ENCODE measurements at regions not wholly inside any gene's neighbourhood (a gene's known extent, or its start where the extent isn't known, plus 50 kb on each side); places are given as distances from the start of the nearest gene placed in this dataset.

DNA sequence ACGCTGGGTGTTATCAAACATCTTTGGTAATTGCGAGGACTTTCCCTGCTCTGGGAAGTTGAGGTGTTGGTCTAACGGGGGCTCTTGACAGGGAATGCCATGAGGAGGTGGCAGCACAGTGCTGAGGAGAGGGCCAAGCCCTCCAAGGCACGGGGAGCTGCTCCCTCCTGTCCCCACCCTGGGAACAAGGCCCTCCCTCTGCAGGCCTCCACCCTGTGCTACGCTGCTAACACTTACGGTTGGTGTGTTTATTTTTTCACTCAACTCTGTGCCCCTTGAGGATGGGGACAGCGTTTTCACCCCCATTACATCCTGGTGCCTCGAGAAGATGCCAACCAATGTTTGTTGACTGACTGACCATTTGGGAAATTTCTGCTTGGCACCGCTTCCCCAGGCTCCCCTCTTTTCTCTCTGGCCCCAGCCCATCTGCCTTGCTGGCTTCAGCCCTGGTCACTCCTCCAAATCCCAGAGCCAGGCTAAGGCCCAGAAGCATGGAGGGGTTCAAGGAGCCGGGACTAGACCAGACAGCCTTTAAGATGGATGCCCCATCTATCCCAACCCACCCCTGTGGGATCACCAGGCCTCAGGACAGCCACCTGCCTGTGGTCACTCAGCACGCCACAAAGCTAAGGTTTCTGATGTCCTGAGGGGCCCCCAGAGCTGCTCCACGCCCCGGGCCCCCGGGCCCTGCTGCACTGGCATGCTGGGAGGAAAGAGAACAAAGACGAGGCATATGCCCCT lies 125.7 kb downstream of the BARX1 start:
- TF ChIP-seq, protein P1, sequence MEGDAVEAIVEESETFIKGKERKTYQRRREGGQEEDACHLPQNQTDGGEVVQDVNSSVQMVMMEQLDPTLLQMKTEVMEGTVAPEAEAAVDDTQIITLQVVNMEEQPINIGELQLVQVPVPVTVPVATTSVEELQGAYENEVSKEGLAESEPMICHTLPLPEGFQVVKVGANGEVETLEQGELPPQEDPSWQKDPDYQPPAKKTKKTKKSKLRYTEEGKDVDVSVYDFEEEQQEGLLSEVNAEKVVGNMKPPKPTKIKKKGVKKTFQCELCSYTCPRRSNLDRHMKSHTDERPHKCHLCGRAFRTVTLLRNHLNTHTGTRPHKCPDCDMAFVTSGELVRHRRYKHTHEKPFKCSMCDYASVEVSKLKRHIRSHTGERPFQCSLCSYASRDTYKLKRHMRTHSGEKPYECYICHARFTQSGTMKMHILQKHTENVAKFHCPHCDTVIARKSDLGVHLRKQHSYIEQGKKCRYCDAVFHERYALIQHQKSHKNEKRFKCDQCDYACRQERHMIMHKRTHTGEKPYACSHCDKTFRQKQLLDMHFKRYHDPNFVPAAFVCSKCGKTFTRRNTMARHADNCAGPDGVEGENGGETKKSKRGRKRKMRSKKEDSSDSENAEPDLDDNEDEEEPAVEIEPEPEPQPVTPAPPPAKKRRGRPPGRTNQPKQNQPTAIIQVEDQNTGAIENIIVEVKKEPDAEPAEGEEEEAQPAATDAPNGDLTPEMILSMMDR (IDR thresholded peaks at IDR 0.05) = no peak
- TF ChIP-seq POLR2AphosphoS5 (IDR thresholded peaks at IDR 0.05; ENCODE audit: low read depth, low read length) = no peak
- TF ChIP-seq, protein P2, sequence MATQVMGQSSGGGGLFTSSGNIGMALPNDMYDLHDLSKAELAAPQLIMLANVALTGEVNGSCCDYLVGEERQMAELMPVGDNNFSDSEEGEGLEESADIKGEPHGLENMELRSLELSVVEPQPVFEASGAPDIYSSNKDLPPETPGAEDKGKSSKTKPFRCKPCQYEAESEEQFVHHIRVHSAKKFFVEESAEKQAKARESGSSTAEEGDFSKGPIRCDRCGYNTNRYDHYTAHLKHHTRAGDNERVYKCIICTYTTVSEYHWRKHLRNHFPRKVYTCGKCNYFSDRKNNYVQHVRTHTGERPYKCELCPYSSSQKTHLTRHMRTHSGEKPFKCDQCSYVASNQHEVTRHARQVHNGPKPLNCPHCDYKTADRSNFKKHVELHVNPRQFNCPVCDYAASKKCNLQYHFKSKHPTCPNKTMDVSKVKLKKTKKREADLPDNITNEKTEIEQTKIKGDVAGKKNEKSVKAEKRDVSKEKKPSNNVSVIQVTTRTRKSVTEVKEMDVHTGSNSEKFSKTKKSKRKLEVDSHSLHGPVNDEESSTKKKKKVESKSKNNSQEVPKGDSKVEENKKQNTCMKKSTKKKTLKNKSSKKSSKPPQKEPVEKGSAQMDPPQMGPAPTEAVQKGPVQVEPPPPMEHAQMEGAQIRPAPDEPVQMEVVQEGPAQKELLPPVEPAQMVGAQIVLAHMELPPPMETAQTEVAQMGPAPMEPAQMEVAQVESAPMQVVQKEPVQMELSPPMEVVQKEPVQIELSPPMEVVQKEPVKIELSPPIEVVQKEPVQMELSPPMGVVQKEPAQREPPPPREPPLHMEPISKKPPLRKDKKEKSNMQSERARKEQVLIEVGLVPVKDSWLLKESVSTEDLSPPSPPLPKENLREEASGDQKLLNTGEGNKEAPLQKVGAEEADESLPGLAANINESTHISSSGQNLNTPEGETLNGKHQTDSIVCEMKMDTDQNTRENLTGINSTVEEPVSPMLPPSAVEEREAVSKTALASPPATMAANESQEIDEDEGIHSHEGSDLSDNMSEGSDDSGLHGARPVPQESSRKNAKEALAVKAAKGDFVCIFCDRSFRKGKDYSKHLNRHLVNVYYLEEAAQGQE (IDR thresholded peaks at IDR 0.05; ENCODE audit: insufficient read depth in 1 of 2, low read depth in 2 of 2, low read length in 1 of 2) = no peak

All from Panc1 (cell line).